ENCODE measurements at regions not wholly inside any gene's neighbourhood (a gene's known extent, or its start where the extent isn't known, plus 50 kb on each side); places are given as distances from the start of the nearest gene placed in this dataset.
"Not testable (repeated sequence)": the region's sequence is repeated elsewhere in the genome, so short reads cannot be mapped to it uniquely, and the experiment has no call there.

DNA sequence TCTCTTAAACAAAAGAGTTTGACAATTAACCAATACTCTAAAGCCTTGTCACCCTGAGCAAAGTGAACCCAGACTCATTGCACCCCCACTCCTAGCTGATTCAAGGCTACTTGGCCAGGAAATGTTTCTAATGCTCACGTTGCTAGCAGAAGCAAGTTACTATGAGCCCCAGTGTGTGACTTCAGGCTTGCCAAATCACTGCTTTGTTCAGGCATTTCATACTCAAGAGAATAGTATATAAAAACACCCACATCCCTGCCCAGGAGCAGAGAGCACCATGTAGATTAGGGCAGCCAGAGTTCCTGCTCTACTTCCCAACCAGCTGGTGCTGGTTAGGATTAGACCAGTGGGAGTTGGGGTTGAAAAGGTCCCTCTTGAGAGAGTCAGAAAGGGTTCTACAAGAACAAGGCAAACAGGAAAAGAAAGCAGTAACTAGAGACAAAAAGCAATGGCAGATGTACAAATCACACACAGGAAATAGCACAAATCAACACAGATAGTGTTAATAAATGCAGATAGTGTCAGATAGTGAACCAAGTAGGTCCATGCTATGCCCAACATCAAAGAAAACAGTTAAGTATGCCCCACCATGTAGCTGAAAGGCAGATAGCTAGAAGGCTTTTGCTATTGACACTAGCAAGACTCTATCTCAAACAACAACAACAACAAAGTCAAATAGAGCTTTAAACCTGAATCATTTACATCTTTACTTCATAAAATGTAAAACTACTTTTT lies 314.3 kb downstream of the GOLGA6L6 start:
- not testable (repeated sequence) for DNase-seq

- not testable (repeated sequence) for DNase-seq
Measured at GRCh38 chr15:20226531-20226930, 315.1 kb downstream of the GOLGA6L6 start.

GRCh38 chr15:20221063-20221462 lies 320.5 kb downstream of the GOLGA6L6 start:
- not testable (repeated sequence) for DNase-seq

DNA sequence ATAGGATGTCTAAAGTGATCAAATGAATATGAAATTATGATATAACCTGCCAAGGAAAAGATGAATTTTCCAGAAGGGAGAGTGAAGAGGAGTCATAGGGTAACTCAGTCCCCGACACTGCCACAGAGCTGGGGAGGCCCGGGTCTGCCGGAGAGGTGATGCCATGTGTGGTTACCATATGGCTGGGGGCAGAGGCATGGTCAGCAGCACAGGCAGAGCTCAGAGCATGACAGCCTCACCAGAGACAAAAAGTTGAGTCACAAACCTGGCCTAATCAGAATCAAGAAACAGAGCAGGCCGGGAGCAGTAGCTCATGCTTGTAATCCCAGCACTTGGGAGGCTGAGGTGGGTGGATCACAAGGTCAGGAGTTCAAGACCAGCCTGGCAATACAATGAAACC lies 322.4 kb downstream of the GOLGA6L6 start:
- not testable (repeated sequence) for DNase-seq

GRCh38 chr15:20215700-20216099 lies 325.9 kb downstream of the GOLGA6L6 start:
- DNase-seq: not testable (repeated sequence)

GRCh38 chr15:20214101-20214500 lies 327.5 kb downstream of the GOLGA6L6 start:
- not testable (repeated sequence) for DNase-seq

- DNase-seq: not testable (repeated sequence)
Measured at GRCh38 chr15:20211508-20211907, 330.1 kb downstream of the GOLGA6L6 start.

DNA sequence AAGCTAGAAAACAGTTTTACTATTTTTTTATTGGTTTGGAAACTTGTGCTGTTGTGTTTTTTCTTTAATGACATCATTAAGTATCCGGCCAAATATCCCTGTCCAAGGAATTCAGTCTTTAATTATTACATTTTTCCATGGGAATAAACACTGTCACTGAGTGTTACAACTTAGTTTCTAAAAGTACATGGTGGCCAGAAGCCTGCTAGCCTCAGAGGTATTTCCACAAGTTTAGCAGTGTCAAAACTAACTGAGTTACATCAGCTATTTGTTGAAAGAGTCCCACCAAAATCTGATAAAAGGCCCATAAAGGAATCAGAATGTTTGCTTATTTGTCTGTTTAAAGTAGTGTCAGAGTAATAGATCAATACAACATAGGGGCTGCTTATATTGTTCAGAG lies 331.6 kb downstream of the GOLGA6L6 start:
- DNase-seq: not testable (repeated sequence)

- not testable (repeated sequence) for DNase-seq
Measured at GRCh38 chr15:20207607-20208006, 334.0 kb downstream of the GOLGA6L6 start.

DNA sequence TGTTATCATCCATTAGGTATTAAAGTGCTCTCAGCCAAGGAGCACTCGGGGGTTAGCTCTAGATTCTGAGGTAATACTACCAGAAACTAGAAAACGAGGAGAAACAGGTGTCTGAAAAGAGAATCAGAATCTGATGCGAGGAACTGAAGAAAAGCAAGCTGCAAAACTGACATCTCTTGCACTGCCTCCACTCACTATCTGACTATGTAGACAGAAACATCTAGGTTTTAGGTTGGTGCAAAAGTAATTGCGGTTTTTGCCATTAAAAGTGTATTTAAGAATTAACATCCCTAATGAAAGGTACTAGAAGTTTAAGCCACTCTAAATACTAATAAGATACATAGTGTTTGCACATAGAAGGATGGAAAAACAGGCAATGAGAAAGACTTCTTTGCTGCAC lies 334.4 kb downstream of the GOLGA6L6 start:
- DNase-seq: not testable (repeated sequence)

DNA sequence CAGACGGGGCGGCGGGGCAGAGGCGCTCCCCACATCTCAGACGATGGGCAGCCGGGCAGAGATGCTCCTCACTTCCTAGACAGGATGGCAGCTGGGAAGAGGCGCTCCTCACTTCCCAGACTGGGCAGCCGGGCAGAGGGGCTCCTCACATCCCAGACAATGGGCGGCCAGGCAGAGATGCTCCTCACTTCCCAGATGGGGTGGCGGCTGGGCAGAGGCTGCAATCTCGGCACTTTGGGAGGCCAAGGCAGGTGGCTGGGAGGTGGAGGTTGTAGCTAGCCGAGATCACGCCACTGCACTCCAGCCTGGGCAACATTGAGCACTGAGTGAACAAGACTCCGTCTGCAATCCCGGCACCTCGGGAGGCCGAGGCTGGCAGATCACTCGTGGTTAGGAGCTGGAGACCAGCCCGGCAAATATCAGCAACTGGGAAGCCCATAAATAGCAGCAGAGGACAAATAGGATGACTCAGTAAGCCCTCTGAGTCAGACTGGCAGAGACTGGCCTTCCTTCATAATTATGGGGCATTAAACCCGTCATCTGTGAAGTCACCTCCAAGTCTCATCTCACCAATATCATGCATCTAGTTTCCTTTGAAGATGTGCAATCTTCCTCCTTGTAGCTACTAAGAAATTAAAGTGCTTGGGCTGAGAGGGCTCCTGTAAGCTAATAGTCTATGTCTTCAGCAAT lies 337.3 kb downstream of the GOLGA6L6 start:
- not testable (repeated sequence) for DNase-seq

DNA sequence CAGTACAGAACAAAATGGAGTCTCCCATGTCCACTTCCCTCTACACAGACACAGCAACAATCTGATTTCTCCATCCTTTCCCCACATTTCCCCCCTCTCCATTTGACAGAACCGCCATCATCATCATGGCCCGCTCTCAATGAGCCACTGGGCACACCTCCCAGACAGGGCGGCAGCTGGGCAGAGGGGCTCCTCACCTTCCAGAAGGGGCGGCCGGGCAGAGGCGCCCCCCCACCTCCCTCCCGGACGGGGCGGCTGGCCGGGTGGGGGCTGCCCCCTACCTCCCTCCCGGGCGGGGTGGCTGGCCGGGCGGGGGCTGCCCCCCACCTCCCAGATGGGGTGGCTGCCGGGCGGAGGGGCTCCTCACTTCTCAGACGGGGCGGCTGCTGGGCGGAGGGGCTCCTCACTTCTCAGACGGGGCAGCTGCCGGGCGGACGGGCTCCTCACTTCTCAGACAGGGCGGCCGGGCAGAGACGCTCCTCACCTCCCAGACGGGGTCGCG lies 337.9 kb downstream of the GOLGA6L6 start:
- DNase-seq: not testable (repeated sequence)

DNA sequence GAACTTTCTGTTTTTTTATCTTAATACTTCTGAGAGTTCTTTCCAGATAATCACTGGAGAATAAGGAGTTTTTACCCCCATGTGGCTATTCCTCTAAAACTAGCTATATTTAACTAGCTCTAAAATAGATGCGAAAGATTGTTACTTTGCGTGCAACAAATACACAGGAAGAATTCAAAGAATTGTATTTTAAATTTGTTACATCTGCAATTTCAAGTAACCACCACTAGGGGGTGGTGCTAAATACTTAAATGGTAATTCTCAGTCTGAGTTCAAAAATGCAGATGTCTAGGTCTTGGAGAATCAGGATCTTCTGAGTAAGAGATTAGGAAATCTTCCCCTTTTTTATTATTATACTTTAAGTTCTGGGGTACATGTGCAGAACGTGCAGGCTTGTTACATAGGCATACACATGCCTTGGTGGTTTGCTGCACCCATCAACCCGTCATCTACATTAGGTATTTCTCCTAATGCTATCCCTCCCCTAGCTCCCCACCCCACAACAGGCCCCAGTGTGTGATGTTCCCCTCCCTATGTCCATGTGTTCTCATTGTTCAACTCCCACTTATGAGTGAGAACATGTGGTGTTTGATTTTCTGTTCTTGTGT lies 346.9 kb downstream of the GOLGA6L6 start:
- DNase-seq: not testable (repeated sequence)

- DNase-seq: not testable (repeated sequence)
Measured at GRCh38 chr15:20192982-20193929, 348.3 kb downstream of the GOLGA6L6 start.

GRCh38 chr15:20191508-20192125 lies 350.0 kb downstream of the GOLGA6L6 start:
- not testable (repeated sequence) for DNase-seq

DNA sequence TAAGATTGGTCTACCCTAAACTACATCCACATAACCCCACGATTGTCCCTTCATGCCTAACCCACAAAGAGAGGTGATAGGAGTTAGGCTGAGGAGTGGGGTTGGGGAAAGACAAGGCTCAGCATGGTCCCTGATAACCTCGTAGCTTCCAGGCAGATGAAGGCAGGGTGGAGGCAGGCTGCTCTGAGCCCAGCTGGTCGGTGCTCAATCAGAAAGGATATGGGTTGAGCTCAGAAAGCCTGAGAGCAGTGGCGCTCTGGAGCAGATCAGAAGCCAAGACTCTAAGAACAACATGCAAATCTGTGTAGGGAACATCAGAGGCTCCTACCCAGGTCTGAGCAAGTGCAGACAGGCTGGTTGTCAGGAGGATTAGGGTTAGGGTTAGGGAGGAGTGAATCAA lies 353.0 kb downstream of the GOLGA6L6 start:
- DNase-seq: not testable (repeated sequence)

- DNase-seq: not testable (repeated sequence)
Measured at GRCh38 chr15:20187370-20188355, 353.9 kb downstream of the GOLGA6L6 start.

DNA sequence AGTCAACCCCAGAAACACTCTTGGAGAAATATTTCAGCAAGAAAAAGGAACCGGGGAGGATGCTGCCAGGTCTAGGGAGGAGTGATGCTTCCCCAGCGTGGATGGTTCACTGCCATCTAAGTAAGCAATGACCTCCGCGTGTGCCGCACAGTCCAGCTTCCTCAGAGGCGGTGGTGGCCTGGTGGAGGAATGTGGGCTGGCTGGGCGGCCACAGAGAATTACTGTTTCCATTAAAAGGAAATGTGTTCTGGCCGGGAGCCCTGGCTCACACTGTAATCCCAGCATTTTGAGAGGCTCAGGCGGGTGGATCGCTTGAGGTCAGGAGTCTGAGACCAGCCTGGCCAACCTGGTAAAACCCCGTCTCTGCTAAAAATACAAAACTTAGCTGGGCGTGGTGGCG lies 356.7 kb downstream of the GOLGA6L6 start:
- not testable (repeated sequence) for DNase-seq

DNA sequence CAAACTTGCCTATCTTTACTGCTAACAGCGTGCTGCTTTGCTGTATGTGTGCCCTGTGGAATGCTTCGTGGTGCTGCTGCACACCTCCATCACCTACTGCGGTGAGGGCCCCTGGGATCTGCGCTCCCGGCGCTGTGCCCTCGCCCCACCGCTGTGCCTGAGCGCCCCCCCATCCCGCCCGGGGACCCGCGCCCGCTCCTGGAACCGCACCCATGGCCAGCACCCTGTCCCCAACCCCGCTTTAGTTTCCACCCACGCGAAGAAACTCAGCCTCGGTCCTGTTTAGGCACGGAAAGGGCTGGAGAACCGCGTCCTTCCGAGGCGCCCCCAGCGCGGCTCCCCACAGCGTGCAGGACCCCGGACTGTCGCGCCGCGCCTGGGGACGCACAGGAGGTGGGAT lies 373.4 kb downstream of the GOLGA6L6 start:
- not testable (repeated sequence) for DNase-seq

- DNase-seq: not testable (repeated sequence)
Measured at GRCh38 chr15:20153528-20153927, 388.1 kb downstream of the GOLGA6L6 start.

Measured in eye (tissue), 1 donor.